ENCODE measurements at regions not wholly inside any gene's neighbourhood (a gene's known extent, or its start where the extent isn't known, plus 50 kb on each side); places are given as distances from the start of the nearest gene placed in this dataset.

- TF ChIP-seq POLR2AphosphoS5 (IDR thresholded peaks at IDR 0.05) (no peak), CTCF (IDR thresholded peaks at IDR 0.05 in 8 of 11, conservative IDR thresholded peaks at IDR 0.05 in 3 of 11) (no peak), POLR2A (IDR thresholded peaks at IDR 0.05) (no peak)
- 78 to 86% (median 80%) methylated on average over 2 of the region's 2 CpGs for WGBS, 5 donors
- intact Hi-C loops (cut with DNase I; ENCODE audit: low total_unique reads): no loop called here
- Histone ChIP-seq H3K9me3 (no peaks in the 10 kb centered on the region), H3K27ac (no peak overlapping the region), H3K27me3 (replicated peaks in 1 of 7) (no peaks in the 10 kb centered on the region), H3K4me1 (no peaks in the 10 kb centered on the region), H3K36me3 (no peaks in the 10 kb centered on the region), H3K4me3 (no peak overlapping the region)
- DNase-seq: no peak
Measured at GRCh38 chr13:67489016-67489415, 258.9 kb upstream of the PCDH9 start.

GRCh38 chr13:67481445-67481844, 251.3 kb upstream of the PCDH9 start:
- no peaks in the 10 kb centered on the region for H3K4me1 ChIP-seq
- no peak for DNase-seq
- peaks cover 0 to 9% (median 0%) of the 10 kb centered on the region in 8 donors for H3K9me3 ChIP-seq
- no peak overlapping the region for H3K27ac ChIP-seq
- H3K36me3 ChIP-seq: no peaks in the 10 kb centered on the region
- H3K27me3 ChIP-seq (replicated peaks in 1 of 7): no peaks in the 10 kb centered on the region
- 90 to 93% (median 90%) methylated on average over 1 of the region's 1 CpG for whole genome bisulfite sequencing, 5 donors
- H3K4me3 ChIP-seq: no peak overlapping the region
- intact Hi-C loops (cut with DNase I; ENCODE audit: low total_unique reads): no loop called here
- TF ChIP-seq POLR2A (IDR thresholded peaks at IDR 0.05): no peak
- no peak for TF ChIP-seq CTCF (IDR thresholded peaks at IDR 0.05 in 8 of 11, conservative IDR thresholded peaks at IDR 0.05 in 3 of 11)
- no peak for TF ChIP-seq POLR2AphosphoS5 (IDR thresholded peaks at IDR 0.05)

DNA sequence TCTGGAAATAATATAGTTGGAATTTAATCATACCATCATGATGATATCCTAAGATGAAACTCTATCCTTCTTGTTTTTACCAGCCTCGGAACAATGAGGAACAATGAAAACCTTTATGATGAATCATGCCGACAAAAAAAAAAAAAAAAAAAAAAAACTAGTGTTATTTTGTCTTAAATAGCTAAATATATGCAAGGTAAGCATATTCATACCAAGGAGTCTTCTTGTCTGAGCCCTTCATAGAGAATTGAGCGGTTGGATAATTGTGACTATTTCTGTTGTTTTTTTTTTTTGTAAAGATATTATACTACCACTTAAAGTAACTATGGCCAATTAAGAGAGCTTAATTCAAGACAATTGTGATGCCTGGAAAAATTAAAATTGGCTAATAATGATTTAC, 244.0 kb upstream of the PCDH9 start:
- Histone ChIP-seq H3K27me3 (replicated peaks in 1 of 7) (no peaks in the 10 kb centered on the region), H3K36me3 (no peaks in the 10 kb centered on the region), H3K4me1 (no peaks in the 10 kb centered on the region), H3K27ac (no peak overlapping the region), H3K4me3 (no peak overlapping the region), H3K9me3 (peaks cover 4 to 28% (median 22%) of the 10 kb centered on the region in 8 donors)
- WGBS, 5 donors: 86 to 96% (median 93%) methylated on average over 3 of the region's 3 CpGs
- intact Hi-C loops (cut with DNase I; ENCODE audit: low total_unique reads): no loop called here
- TF ChIP-seq POLR2A (IDR thresholded peaks at IDR 0.05) (no peak), CTCF (IDR thresholded peaks at IDR 0.05 in 8 of 11, conservative IDR thresholded peaks at IDR 0.05 in 3 of 11) (no peak), POLR2AphosphoS5 (IDR thresholded peaks at IDR 0.05) (no peak)
- no peak for DNase-seq

DNA sequence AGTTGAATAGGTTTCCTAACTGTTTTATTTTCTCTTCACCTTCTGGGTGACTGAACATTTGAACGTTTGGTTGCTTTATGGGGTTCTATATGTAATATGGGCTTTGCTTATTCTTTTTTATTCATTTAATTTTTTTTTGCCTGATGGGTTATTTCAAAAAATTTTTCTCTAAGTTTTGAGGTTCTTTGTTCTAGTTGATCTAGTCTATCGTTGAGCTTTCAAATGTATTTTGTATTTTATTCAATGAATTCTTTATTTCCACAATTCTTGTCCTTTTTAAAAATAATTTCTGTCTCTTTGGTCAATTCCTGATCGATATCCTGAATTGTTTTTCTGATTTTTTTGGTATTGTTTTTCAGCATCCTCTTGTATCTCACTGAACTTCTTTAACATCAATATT, 239.5 kb upstream of the PCDH9 start:
- Histone ChIP-seq H3K27me3 (replicated peaks in 1 of 7) (no peaks in the 10 kb centered on the region), H3K36me3 (no peaks in the 10 kb centered on the region), H3K9me3 (peaks cover 4 to 46% (median 40%) of the 10 kb centered on the region in 8 donors), H3K4me3 (no peak overlapping the region), H3K4me1 (no peaks in the 10 kb centered on the region), H3K27ac (no peak overlapping the region)
- intact Hi-C loops (cut with DNase I; ENCODE audit: low total_unique reads): no loop called here
- TF ChIP-seq POLR2A (IDR thresholded peaks at IDR 0.05) (no peak), POLR2AphosphoS5 (IDR thresholded peaks at IDR 0.05) (no peak), CTCF (IDR thresholded peaks at IDR 0.05 in 8 of 11, conservative IDR thresholded peaks at IDR 0.05 in 3 of 11) (no peak)
- WGBS, 5 donors: 76 to 88% (median 79%) methylated on average over 3 of the region's 3 CpGs
- DNase-seq: no peak

All from spleen (tissue), 11 donors.